Activated CD8-positive, alpha-beta memory T cell treated with anti-CD3 and anti-CD28 coated beads, Interleukin-2, amount 50 U/mL, for 24 hours (primary cell): ENCODE measurements at regions not wholly inside any gene's neighbourhood (a gene's known extent, or its start where the extent isn't known, plus 50 kb on each side); places are given as distances from the start of the nearest gene placed in this dataset.

Experiments
- DNase-seq: peaks from one replicate; pipeline ENCODE4 v3.0.0-alpha.2; 2020; ENCODE audit errors: extremely low read depth

GRCh38 chr3:104825116-104825515, 541.6 kb upstream of the ALCAM start:
- no peak for DNase-seq

GRCh38 chr3:104831071-104831470, 535.6 kb upstream of the ALCAM start:
- no peak for DNase-seq

- no peak for DNase-seq
These were observed 534.2 kb upstream of the ALCAM start for GRCh38 chr3:104832530-104832929.

- no peak for DNase-seq
These were observed 531.3 kb upstream of the ALCAM start for GRCh38 chr3:104835376-104835775.

GRCh38 chr3:104846270-104846669, 520.4 kb upstream of the ALCAM start:
- no peak for DNase-seq

- no peak for DNase-seq
These were observed 517.6 kb upstream of the ALCAM start for GRCh38 chr3:104849070-104849469.

GRCh38 chr3:104854468-104854867, 512.2 kb upstream of the ALCAM start:
- no peak for DNase-seq

DNA sequence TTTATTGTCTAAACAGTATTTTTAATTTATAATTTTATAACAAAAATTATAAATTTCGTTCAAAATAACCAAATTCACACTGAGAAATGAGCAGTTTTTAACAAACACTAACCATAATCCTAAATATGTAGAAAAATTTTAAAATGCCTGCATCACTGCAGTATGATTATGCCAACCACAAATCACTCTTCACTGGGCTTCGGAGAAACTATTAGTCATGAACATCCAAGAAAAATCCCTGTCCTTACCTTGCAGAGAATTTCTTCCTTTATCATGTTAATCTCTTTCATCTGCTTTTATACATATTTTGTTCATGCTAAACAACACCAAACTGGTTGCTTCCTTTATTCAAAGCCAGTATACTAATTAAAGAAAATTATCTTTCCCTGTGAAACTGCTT, 511.0 kb upstream of the ALCAM start:
- DNase-seq = no peak

DNA sequence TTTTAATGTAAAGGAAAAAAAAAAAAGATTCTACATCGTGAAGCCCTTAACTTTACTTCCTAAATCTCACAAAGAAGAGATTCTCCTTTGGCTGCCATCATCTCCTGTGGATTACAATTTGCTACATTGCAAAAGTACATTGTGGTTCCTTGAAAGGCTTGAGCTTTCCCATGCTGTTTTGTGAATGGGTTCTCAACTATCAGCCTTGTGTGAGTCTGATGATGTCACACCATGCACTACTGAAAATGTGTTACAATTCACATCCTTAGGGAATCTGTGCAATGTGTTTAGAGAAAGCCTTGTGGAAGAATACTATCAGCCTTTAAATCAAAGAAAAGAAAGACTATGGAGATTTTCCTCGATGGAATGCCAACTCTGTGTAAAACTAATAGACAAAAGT, 510.0 kb upstream of the ALCAM start:
- DNase-seq = no peak

DNA sequence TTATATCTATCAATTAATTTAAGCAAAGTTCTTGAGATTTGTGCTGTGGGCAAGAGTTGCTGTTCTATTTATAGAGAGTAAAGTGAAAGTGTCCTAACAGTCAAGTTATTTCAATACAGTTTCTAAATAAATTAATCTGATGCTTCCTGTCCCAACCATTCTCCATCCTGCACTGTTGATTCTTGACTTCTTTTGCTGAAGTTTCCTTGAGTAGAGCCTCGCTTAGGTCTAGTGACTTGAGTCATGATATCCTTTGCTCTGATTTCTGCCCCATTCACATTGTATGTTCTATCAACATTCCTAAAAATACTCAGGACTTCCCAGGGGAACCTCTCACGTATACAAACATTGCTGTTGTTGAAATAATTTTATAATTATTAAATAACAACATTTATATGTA, 498.4 kb upstream of the ALCAM start:
- no peak for DNase-seq

- DNase-seq = no peak
These were observed 496.4 kb upstream of the ALCAM start for GRCh38 chr3:104870276-104870675.

GRCh38 chr3:104873331-104873730, 493.4 kb upstream of the ALCAM start:
- no peak for DNase-seq

DNA sequence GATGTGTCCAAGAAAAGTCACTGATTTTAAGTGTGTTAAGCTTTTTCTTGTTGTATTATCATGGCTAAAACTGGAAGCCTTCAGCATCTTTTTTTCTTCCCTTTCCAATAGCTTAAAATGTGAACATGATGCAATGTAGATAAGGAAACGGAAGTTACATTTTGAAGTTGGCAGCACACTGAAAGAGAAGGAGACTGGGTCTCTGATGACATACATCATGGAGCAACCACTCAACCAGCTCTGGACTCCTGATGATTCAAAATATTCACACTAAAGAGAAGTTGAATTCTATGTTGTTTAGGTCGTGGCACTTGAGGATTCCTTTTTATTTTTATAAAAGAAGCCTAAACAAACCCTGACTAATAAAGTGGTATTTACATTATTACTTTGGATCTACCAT, 488.3 kb upstream of the ALCAM start:
- DNase-seq = no peak

GRCh38 chr3:104879919-104880318, 486.8 kb upstream of the ALCAM start:
- DNase-seq = no peak

- DNase-seq = no peak
These were observed 481.4 kb upstream of the ALCAM start for GRCh38 chr3:104885214-104885814.

- DNase-seq = no peak
These were observed 480.3 kb upstream of the ALCAM start for GRCh38 chr3:104886220-104886995.

- DNase-seq = no peak
These were observed 479.6 kb upstream of the ALCAM start for GRCh38 chr3:104887069-104887468.

DNA sequence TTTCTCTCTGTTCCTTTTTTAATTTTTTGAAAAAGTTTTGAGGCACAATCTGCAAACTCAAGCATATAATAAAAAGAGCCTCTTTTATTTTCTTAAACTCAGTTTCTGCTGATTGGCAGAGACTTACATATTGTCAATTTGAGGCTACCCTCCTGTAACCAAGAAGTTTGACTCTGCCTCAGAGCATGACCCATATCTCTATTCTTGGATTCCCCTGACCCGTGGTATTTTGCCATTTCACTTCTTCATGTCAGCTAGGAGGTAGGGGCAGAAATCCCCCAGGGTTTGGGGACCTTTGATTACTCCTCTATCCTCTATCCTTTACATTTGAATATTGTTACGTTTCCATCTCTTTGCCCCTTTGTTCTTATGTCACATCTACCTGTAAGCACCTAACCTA, 479.1 kb upstream of the ALCAM start:
- no peak for DNase-seq

DNA sequence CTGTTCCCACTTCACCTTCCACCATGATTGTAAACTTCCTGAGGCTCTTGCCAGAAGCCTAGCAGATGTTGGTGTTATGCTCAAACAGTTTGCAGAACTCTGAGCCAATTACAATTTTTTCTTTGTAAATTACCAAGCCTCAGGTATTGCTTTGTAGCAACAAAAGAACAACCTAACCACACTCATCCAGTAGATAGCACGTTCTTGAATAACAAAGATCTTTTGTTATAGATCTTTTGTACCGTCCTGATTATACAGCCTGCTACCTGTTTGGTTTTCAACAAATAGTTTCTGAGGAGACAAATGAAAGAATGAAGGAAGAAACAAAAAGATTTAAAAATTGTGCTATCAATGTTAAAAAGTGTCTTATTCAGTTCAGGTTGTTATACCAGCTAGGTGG, 474.7 kb upstream of the ALCAM start:
- DNase-seq = no peak

GRCh38 chr3:104896624-104897023, 470.1 kb upstream of the ALCAM start:
- DNase-seq = no peak

DNA sequence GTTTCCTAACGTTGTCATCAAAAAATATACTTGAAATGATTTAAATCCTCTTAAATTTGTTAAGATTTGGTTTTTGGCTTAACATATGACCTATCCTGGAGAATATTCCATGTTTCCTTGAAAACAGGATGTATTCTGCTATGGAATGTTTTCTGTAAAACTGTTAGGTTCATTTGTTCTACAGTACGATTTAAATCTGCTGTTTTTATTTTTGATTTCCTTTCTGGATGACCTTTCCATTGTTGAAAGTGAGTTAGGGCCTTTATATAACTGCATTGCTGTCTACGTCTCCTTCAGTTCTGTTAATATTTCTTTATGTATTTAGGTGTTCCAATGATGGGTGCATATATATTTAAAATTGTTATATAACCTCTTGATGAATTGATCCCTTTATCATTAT, 465.3 kb upstream of the ALCAM start:
- DNase-seq = no peak

DNA sequence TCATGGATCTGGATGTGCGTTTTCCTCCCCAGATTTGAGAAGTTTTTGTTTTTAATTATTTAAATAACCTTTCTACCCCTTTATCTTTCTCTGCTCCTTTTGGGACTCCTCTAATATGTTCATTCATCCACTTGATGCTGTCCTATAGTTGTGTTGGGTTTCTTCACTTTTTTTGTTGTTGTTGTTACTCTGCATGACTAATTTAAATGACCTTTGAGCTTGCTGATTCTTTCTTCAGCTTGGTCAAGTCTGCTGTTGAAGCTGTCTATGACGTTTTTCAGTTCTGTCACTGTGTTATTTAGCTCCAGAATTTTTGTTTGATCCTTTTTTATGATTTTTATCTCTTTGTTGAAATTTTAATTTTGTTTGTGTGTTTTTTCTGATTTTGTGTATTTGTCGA, 463.6 kb upstream of the ALCAM start:
- DNase-seq = no peak

DNA sequence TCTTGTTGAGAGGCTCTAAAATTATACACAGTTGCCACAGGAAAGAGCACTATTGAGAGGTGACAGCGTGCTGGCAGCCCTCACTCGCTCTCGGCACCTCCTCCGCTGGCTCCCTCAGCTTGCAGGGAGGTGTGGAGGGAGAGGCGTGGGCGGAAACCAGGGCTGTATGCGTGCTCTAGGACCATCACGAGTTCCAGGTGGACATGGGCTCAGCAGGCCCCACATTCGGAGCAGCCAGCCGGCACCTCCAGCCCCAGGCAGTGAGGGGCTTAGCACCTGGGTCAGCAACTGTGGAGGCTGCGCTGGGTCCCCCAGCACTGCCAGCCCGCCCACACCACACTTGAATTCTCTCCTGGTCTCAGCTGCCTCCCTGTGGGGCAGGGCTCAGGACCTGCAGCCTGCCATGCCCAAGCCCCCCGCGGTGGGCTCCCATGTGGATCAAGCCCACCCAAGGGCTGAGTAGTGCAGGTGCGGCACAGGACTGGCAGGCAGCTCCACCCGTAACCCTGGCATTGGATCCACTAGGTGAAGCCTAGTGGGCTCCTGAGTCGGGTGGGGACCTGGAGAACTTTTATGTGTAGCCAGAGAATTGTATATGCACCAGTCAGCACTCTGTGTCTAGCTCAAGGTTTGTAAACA, 460.6 kb upstream of the ALCAM start:
- no peak for DNase-seq
